WTC11 (cell line): ENCODE measurements at regions not wholly inside any gene's neighbourhood (a gene's known extent, or its start where the extent isn't known, plus 50 kb on each side); places are given as distances from the start of the nearest gene placed in this dataset.

Experiments used
- ATAC-seq: fragments of 200-7000 bp; cut with Tn5 transposase; 2 replicates; pipeline ENCODE4 v1.10.0; 2021; ENCODE audit warnings: mild to moderate bottlenecking, moderate library complexity
- CTCF ChIA-PET: fragments of 300-600 bp; sonication (Branson Sonifier 250); formaldehyde crosslinking; loops from one replicate; lab custom pipeline; 2021; ENCODE audit warnings: antibody characterized with exemption; lab: Charles Lee
- POLR2A ChIA-PET: fragments of 350-600 bp; sonication (Branson Sonifier 250); formaldehyde crosslinking; loops from one replicate; lab custom pipeline; 2021; ENCODE audit warnings: antibody characterized with exemption; lab: Charles Lee
- DNase-seq: peaks from one replicate; pipeline ENCODE4 v3.0.0; 2021; ENCODE audit warnings: low spot score
- H3K27ac Mint-ChIP-seq: 2 replicates; pipeline ENCODE4 v1.8.0; 2021; ENCODE audit warnings: mixed read lengths
- H3K27me3 Mint-ChIP-seq: 2 replicates; pipeline ENCODE4 v1.8.0; 2021; ENCODE audit warnings: low read depth, mild to moderate bottlenecking, moderate library complexity, mixed read lengths
- H3K36me3 Mint-ChIP-seq: 2 replicates; pipeline ENCODE4 v1.8.0; 2021; ENCODE audit warnings: mixed read lengths
- H3K4me1 Mint-ChIP-seq: 2 replicates; pipeline ENCODE4 v1.8.0; 2022; ENCODE audit warnings: mixed read lengths
- H3K4me3 Mint-ChIP-seq: 2 replicates; pipeline ENCODE4 v1.8.0; 2021; ENCODE audit warnings: mild to moderate bottlenecking, moderate library complexity, mixed read lengths
- H3K9me3 Mint-ChIP-seq: 2 replicates; pipeline ENCODE4 v1.8.0; 2021; ENCODE audit warnings: mixed read lengths
- ETV6 ChIP-seq: sonication (generic); formaldehyde crosslinking; IDR thresholded peaks from 2 replicates; pipeline ENCODE4 v1.8.1; 2022; ENCODE audit warnings: mild to moderate bottlenecking, missing genetic modification reagents
- FOXJ3 ChIP-seq: sonication (generic); formaldehyde crosslinking; IDR thresholded peaks from 2 replicates; pipeline ENCODE4 v1.9.0; 2021; ENCODE audit warnings: missing genetic modification reagents, mild to moderate bottlenecking, borderline replicate concordance
- HMGA2 ChIP-seq: fragments of 250-450 bp; sonication (Bioruptor Pico); IDR thresholded peaks from 2 replicates; pipeline ENCODE4 v1.4.0; 2021; ENCODE audit warnings: mild to moderate bottlenecking, moderate library complexity
- IRF2 ChIP-seq: sonication (generic); formaldehyde crosslinking; IDR thresholded peaks from 2 replicates; pipeline ENCODE4 v1.8.0; 2022; ENCODE audit warnings: low read depth, missing genetic modification reagents, borderline replicate concordance
- JAZF1 ChIP-seq: fragments of 250-450 bp; sonication (Bioruptor Pico); IDR thresholded peaks from 2 replicates; pipeline ENCODE4 v1.9.0; 2021; ENCODE audit warnings: moderate library complexity, mild to moderate bottlenecking, inconsistent platforms
- KAT7 ChIP-seq: sonication (generic); formaldehyde crosslinking; IDR thresholded peaks from 2 replicates; pipeline ENCODE4 v1.8.1; 2023; ENCODE audit warnings: missing genetic modification reagents, mild to moderate bottlenecking, borderline replicate concordance
- NR3C1 ChIP-seq: sonication (generic); formaldehyde crosslinking; conservative IDR thresholded peaks from 2 replicates; pipeline ENCODE4 v1.8.1; 2023; ENCODE audit warnings: low read depth, mild to moderate bottlenecking, missing genetic modification reagents
- OVOL2 ChIP-seq: fragments of 250-450 bp; sonication (Bioruptor Pico); IDR thresholded peaks from 2 replicates; pipeline ENCODE4 v1.9.0; 2021; ENCODE audit warnings: mild to moderate bottlenecking, borderline replicate concordance
- SP1 ChIP-seq: sonication (generic); formaldehyde crosslinking; conservative IDR thresholded peaks from 2 replicates; pipeline ENCODE4 v1.8.1; 2022; ENCODE audit warnings: missing genetic modification reagents
- TEAD1 ChIP-seq: sonication (generic); formaldehyde crosslinking; IDR thresholded peaks from 2 replicates; pipeline ENCODE4 v1.8.0; 2022; ENCODE audit warnings: mild to moderate bottlenecking, missing genetic modification reagents
- ZNF138 ChIP-seq: sonication (generic); formaldehyde crosslinking; conservative IDR thresholded peaks from 2 replicates; pipeline ENCODE4 v1.8.1; 2022; ENCODE audit warnings: mild to moderate bottlenecking, moderate library complexity, missing genetic modification reagents
- TF ChIP-seq, protein P1 (sequence below): sonication (generic); formaldehyde crosslinking; IDR thresholded peaks from 2 replicates; pipeline ENCODE4 v1.8.0; 2022; ENCODE audit warnings: missing genetic modification reagents
- TF ChIP-seq, protein P2 (sequence below): sonication (generic); formaldehyde crosslinking; IDR thresholded peaks from 2 replicates; pipeline ENCODE4 v1.8.0; 2022; ENCODE audit warnings: mild to moderate bottlenecking, missing genetic modification reagents
- TF ChIP-seq, protein P3 (sequence below): fragments of 250-450 bp; sonication (Bioruptor Pico); IDR thresholded peaks from 2 replicates; pipeline ENCODE4 v1.9.0; 2021; ENCODE audit warnings: mild to moderate bottlenecking, borderline replicate concordance
- TF ChIP-seq, protein P4 (sequence below): sonication (generic); formaldehyde crosslinking; IDR thresholded peaks from 2 replicates; pipeline ENCODE4 v1.8.1; 2022; ENCODE audit warnings: low read depth, missing genetic modification reagents, borderline replicate concordance
- TF ChIP-seq, protein P5 (sequence below): sonication (generic); formaldehyde crosslinking; IDR thresholded peaks from 2 replicates; pipeline ENCODE4 v1.8.0; 2022; ENCODE audit warnings: mild to moderate bottlenecking, missing genetic modification reagents
- TF ChIP-seq, protein P6 (sequence below): sonication (generic); formaldehyde crosslinking; IDR thresholded peaks from 2 replicates; pipeline ENCODE4 v1.8.1; 2023; ENCODE audit warnings: mild to moderate bottlenecking, missing genetic modification reagents, moderate library complexity
- TF ChIP-seq, protein P7 (sequence below): fragments of 250-450 bp; sonication (Bioruptor Pico); IDR thresholded peaks from 2 replicates; pipeline ENCODE4 v1.9.0; 2021; ENCODE audit warnings: moderate library complexity, mild to moderate bottlenecking, inconsistent platforms, borderline replicate concordance
- TF ChIP-seq, protein P8 (sequence below): sonication (generic); formaldehyde crosslinking; conservative IDR thresholded peaks from 2 replicates; pipeline ENCODE4 v1.8.1; 2023; ENCODE audit warnings: mild to moderate bottlenecking, low read depth, missing genetic modification reagents, moderate library complexity

DNA sequence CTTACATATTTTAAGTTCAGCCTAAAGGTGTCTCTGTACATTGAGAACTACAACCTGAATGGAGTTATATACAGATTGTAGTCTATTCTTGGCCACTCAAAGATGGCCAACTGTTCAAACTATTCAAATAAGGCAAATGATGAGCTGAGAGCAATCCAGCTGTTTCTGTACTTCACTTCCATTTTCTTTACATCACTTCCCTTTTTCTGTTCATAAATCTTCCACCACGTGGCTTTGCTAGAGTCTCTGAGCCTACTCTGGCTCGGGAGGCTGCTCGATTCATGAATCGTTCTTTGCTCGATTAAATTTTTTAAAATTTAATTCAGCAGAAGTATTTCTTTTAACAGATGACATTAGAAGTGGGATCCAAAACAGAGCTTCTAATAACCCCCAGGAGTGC lies 879.7 kb downstream of the GALC start:
- peaks cover 7% of the 10 kb centered on the region for H3K9me3 Mint-ChIP-seq
- H3K4me3 Mint-ChIP-seq, result no peak overlapping the region
- no peak overlapping the region for H3K27ac Mint-ChIP-seq
- DNase-seq (no peak), ATAC-seq (no peak)
- peaks cover 23% of the 10 kb centered on the region for H3K4me1 Mint-ChIP-seq
- TF ChIP-seq IRF2, result no peak
- TF ChIP-seq, protein P1, sequence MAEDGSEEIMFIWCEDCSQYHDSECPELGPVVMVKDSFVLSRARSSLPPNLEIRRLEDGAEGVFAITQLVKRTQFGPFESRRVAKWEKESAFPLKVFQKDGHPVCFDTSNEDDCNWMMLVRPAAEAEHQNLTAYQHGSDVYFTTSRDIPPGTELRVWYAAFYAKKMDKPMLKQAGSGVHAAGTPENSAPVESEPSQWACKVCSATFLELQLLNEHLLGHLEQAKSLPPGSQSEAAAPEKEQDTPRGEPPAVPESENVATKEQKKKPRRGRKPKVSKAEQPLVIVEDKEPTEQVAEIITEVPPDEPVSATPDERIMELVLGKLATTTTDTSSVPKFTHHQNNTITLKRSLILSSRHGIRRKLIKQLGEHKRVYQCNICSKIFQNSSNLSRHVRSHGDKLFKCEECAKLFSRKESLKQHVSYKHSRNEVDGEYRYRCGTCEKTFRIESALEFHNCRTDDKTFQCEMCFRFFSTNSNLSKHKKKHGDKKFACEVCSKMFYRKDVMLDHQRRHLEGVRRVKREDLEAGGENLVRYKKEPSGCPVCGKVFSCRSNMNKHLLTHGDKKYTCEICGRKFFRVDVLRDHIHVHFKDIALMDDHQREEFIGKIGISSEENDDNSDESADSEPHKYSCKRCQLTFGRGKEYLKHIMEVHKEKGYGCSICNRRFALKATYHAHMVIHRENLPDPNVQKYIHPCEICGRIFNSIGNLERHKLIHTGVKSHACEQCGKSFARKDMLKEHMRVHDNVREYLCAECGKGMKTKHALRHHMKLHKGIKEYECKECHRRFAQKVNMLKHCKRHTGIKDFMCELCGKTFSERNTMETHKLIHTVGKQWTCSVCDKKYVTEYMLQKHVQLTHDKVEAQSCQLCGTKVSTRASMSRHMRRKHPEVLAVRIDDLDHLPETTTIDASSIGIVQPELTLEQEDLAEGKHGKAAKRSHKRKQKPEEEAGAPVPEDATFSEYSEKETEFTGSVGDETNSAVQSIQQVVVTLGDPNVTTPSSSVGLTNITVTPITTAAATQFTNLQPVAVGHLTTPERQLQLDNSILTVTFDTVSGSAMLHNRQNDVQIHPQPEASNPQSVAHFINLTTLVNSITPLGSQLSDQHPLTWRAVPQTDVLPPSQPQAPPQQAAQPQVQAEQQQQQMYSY (CRISPR knock-in tag), result no peak
- TF ChIP-seq SP1, result no peak
- TF ChIP-seq FOXJ3, result no peak
- no peak for TF ChIP-seq HMGA2 (CRISPR knock-in tag)
- TF ChIP-seq, protein P2, sequence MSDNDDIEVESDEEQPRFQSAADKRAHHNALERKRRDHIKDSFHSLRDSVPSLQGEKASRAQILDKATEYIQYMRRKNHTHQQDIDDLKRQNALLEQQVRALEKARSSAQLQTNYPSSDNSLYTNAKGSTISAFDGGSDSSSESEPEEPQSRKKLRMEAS (CRISPR knock-in tag), result no peak
- TF ChIP-seq, protein P3, sequence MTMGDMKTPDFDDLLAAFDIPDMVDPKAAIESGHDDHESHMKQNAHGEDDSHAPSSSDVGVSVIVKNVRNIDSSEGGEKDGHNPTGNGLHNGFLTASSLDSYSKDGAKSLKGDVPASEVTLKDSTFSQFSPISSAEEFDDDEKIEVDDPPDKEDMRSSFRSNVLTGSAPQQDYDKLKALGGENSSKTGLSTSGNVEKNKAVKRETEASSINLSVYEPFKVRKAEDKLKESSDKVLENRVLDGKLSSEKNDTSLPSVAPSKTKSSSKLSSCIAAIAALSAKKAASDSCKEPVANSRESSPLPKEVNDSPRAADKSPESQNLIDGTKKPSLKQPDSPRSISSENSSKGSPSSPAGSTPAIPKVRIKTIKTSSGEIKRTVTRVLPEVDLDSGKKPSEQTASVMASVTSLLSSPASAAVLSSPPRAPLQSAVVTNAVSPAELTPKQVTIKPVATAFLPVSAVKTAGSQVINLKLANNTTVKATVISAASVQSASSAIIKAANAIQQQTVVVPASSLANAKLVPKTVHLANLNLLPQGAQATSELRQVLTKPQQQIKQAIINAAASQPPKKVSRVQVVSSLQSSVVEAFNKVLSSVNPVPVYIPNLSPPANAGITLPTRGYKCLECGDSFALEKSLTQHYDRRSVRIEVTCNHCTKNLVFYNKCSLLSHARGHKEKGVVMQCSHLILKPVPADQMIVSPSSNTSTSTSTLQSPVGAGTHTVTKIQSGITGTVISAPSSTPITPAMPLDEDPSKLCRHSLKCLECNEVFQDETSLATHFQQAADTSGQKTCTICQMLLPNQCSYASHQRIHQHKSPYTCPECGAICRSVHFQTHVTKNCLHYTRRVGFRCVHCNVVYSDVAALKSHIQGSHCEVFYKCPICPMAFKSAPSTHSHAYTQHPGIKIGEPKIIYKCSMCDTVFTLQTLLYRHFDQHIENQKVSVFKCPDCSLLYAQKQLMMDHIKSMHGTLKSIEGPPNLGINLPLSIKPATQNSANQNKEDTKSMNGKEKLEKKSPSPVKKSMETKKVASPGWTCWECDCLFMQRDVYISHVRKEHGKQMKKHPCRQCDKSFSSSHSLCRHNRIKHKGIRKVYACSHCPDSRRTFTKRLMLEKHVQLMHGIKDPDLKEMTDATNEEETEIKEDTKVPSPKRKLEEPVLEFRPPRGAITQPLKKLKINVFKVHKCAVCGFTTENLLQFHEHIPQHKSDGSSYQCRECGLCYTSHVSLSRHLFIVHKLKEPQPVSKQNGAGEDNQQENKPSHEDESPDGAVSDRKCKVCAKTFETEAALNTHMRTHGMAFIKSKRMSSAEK (CRISPR knock-in tag), result no peak
- TF ChIP-seq, protein P4, sequence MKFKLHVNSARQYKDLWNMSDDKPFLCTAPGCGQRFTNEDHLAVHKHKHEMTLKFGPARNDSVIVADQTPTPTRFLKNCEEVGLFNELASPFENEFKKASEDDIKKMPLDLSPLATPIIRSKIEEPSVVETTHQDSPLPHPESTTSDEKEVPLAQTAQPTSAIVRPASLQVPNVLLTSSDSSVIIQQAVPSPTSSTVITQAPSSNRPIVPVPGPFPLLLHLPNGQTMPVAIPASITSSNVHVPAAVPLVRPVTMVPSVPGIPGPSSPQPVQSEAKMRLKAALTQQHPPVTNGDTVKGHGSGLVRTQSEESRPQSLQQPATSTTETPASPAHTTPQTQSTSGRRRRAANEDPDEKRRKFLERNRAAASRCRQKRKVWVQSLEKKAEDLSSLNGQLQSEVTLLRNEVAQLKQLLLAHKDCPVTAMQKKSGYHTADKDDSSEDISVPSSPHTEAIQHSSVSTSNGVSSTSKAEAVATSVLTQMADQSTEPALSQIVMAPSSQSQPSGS, result no peak
- TF ChIP-seq ZNF138 (CRISPR knock-in tag), result no peak
- TF ChIP-seq JAZF1 (CRISPR knock-in tag), result no peak
- TF ChIP-seq, protein P5, sequence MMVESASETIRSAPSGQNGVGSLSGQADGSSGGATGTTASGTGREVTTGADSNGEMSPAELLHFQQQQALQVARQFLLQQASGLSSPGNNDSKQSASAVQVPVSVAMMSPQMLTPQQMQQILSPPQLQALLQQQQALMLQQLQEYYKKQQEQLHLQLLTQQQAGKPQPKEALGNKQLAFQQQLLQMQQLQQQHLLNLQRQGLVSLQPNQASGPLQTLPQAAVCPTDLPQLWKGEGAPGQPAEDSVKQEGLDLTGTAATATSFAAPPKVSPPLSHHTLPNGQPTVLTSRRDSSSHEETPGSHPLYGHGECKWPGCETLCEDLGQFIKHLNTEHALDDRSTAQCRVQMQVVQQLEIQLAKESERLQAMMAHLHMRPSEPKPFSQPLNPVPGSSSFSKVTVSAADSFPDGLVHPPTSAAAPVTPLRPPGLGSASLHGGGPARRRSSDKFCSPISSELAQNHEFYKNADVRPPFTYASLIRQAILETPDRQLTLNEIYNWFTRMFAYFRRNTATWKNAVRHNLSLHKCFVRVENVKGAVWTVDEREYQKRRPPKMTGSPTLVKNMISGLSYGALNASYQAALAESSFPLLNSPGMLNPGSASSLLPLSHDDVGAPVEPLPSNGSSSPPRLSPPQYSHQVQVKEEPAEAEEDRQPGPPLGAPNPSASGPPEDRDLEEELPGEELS (CRISPR knock-in tag), result no peak
- TF ChIP-seq, protein P6, sequence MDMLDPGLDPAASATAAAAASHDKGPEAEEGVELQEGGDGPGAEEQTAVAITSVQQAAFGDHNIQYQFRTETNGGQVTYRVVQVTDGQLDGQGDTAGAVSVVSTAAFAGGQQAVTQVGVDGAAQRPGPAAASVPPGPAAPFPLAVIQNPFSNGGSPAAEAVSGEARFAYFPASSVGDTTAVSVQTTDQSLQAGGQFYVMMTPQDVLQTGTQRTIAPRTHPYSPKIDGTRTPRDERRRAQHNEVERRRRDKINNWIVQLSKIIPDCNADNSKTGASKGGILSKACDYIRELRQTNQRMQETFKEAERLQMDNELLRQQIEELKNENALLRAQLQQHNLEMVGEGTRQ, result no peak
- no peak for TF ChIP-seq TEAD1 (CRISPR knock-in tag)
- no peak for TF ChIP-seq ETV6 (CRISPR knock-in tag)
- no peak for TF ChIP-seq KAT7
- TF ChIP-seq NR3C1 (CRISPR knock-in tag), result no peak
- TF ChIP-seq, protein P7, sequence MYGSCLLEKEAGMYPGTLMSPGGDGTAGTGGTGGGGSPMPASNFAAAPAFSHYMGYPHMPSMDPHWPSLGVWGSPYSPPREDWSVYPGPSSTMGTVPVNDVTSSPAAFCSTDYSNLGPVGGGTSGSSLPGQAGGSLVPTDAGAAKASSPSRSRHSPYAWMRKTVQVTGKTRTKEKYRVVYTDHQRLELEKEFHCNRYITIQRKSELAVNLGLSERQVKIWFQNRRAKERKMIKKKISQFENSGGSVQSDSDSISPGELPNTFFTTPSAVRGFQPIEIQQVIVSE (CRISPR knock-in tag), result no peak
- TF ChIP-seq OVOL2, result no peak
- TF ChIP-seq, protein P8, sequence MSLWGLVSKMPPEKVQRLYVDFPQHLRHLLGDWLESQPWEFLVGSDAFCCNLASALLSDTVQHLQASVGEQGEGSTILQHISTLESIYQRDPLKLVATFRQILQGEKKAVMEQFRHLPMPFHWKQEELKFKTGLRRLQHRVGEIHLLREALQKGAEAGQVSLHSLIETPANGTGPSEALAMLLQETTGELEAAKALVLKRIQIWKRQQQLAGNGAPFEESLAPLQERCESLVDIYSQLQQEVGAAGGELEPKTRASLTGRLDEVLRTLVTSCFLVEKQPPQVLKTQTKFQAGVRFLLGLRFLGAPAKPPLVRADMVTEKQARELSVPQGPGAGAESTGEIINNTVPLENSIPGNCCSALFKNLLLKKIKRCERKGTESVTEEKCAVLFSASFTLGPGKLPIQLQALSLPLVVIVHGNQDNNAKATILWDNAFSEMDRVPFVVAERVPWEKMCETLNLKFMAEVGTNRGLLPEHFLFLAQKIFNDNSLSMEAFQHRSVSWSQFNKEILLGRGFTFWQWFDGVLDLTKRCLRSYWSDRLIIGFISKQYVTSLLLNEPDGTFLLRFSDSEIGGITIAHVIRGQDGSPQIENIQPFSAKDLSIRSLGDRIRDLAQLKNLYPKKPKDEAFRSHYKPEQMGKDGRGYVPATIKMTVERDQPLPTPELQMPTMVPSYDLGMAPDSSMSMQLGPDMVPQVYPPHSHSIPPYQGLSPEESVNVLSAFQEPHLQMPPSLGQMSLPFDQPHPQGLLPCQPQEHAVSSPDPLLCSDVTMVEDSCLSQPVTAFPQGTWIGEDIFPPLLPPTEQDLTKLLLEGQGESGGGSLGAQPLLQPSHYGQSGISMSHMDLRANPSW, result no peak
- H3K36me3 Mint-ChIP-seq, result no peaks in the 10 kb centered on the region
- POLR2A ChIA-PET, result no interaction called here
- peaks cover 10% of the 10 kb centered on the region; the same call in 1 of the 2 replicates for H3K27me3 Mint-ChIP-seq
- CTCF ChIA-PET, result interaction anchor here (0.8 kb wide), 1 partner anchor 64 kb away, joined by 3 read pairs; no protein-coding TSS in a partner anchor
